GM18519 (cell line): ENCODE measurements at regions not wholly inside any gene's neighbourhood (a gene's known extent, or its start where the extent isn't known, plus 50 kb on each side); places are given as distances from the start of the nearest gene placed in this dataset.
"Not testable (repeated sequence)": the region's sequence is repeated elsewhere in the genome, so short reads cannot be mapped to it uniquely, and the experiment has no call there.

Source experiments
- ATAC-seq: cut with Tn5 transposase; IDR thresholded peaks from one replicate; pipeline ENCODE4 v1.9.1; 2021; ENCODE audit warnings: mild to moderate bottlenecking, moderate library complexity; ENCODE audit not compliant: unreplicated experiment, low FRiP score

GRCh38 chrX:97850911-97851310 lies 967.2 kb downstream of the RPA4 start:
- ATAC-seq = no peak

GRCh38 chrX:97854086-97854485 lies 970.4 kb downstream of the RPA4 start:
- ATAC-seq = no peak

- no peak for ATAC-seq
These were observed 974.9 kb downstream of the RPA4 start for GRCh38 chrX:97858592-97858991.

- ATAC-seq = no peak
These were observed 976.5 kb downstream of the RPA4 start for GRCh38 chrX:97860226-97860625.

GRCh38 chrX:97863261-97863660 lies 979.6 kb downstream of the RPA4 start:
- ATAC-seq = no peak

GRCh38 chrX:97867266-97867665 lies 983.6 kb downstream of the RPA4 start:
- ATAC-seq = no peak

- no peak for ATAC-seq
These were observed 993.1 kb downstream of the RPA4 start for GRCh38 chrX:97876697-97877407.

GRCh38 chrX:97882306-97882705 lies 998.6 kb downstream of the RPA4 start:
- no peak for ATAC-seq

GRCh38 chrX:97895751-97896150 lies 1012.0 kb downstream of the RPA4 start:
- no peak for ATAC-seq

GRCh38 chrX:97897998-97898397 lies 1014.3 kb downstream of the RPA4 start:
- ATAC-seq = no peak

GRCh38 chrX:97898798-97899197 lies 1015.1 kb downstream of the RPA4 start:
- no peak for ATAC-seq

GRCh38 chrX:97907791-97908190 lies 1024.1 kb downstream of the RPA4 start:
- no peak for ATAC-seq

GRCh38 chrX:97909245-97909644 lies 1025.5 kb downstream of the RPA4 start:
- peak; percentile 99 for ATAC-seq

- not testable (repeated sequence) for ATAC-seq
These were observed 1031.7 kb downstream of the RPA4 start for GRCh38 chrX:97915390-97915789.

GRCh38 chrX:97921223-97921622 lies 1037.5 kb downstream of the RPA4 start:
- not testable (repeated sequence) for ATAC-seq

- no peak for ATAC-seq
These were observed 1047.9 kb downstream of the RPA4 start for GRCh38 chrX:97931586-97931985.

- no peak for ATAC-seq
These were observed 1052.6 kb downstream of the RPA4 start for GRCh38 chrX:97936296-97936695.

- no peak for ATAC-seq
These were observed 1055.0 kb downstream of the RPA4 start for GRCh38 chrX:97938706-97939105.

GRCh38 chrX:97968376-97969163 lies 1084.9 kb downstream of the RPA4 start:
- ATAC-seq = no peak

GRCh38 chrX:97984641-97985040 lies 1100.9 kb downstream of the RPA4 start:
- no peak for ATAC-seq

GRCh38 chrX:97985096-97985495 lies 1101.4 kb downstream of the RPA4 start:
- no peak for ATAC-seq

- ATAC-seq = no peak
These were observed 1104.3 kb downstream of the RPA4 start for GRCh38 chrX:97987979-97988378.
